IMR-90 (cell line): ENCODE measurements at regions not wholly inside any gene's neighbourhood (a gene's known extent, or its start where the extent isn't known, plus 50 kb on each side); places are given as distances from the start of the nearest gene placed in this dataset.

Experiments
- ATAC-seq: fragments of 200-7000 bp; cut with Tn5 transposase; 2 replicates; pipeline ENCODE4 v1.9.1; 2020; ENCODE audit warnings: low read depth, mild to moderate bottlenecking, moderate library complexity
- BruUV-seq: library from RNA; stranded (reverse); fragments of 400-500 nt; replicated peaks from 2 replicates; lab custom pipeline; 2021; lab: Mats Ljungman, UMichigan
- CTCF ChIA-PET: fragments of 300-600 bp; formaldehyde crosslinking; extraction: SDS; loops from one replicate; lab custom pipeline; 2021; ENCODE audit warnings: antibody characterized with exemption; lab: Yijun Ruan, JAX
- POLR2A ChIA-PET: fragments of 300-600 bp; sonication (Branson Sonifier 250); formaldehyde crosslinking; loops from one replicate; lab custom pipeline; 2022; ENCODE audit warnings: antibody characterized with exemption; ENCODE audit not compliant: unreplicated experiment; lab: Charles Lee
- DNase-seq: peaks from one replicate; pipeline ENCODE4 v3.0.0; 2013
- H2AFZ ChIP-seq: replicated peaks from 2 replicates; pipeline ENCODE3; 2013; ENCODE audit warnings: low read length, mild to moderate bottlenecking; ENCODE audit not compliant: poor library complexity
- H2AK5ac ChIP-seq: 2 replicates; pipeline ENCODE4 v1.6.1; 2013; ENCODE audit warnings: low read depth, low read length, inconsistent platforms
- H2AK9ac ChIP-seq: replicated peaks from 2 replicates; pipeline ENCODE3; 2013; ENCODE audit warnings: mild to moderate bottlenecking, low read depth, low read length, moderate library complexity; ENCODE audit not compliant: poor library complexity
- H2BK120ac ChIP-seq: 2 replicates; pipeline ENCODE4 v1.6.1; 2013; ENCODE audit warnings: low read depth, low read length, inconsistent platforms
- H2BK15ac ChIP-seq: 3 replicates; pipeline ENCODE4 v1.6.1; 2013; ENCODE audit warnings: low read depth, low read length, inconsistent platforms
- H2BK20ac ChIP-seq: 2 replicates; pipeline ENCODE4 v1.6.1; 2013; ENCODE audit warnings: low read depth, mild to moderate bottlenecking, inconsistent platforms, low read length, moderate library complexity
- H2BK5ac ChIP-seq: 2 replicates; pipeline ENCODE4 v1.6.1; 2013; ENCODE audit warnings: mild to moderate bottlenecking, low read depth, low read length, inconsistent platforms; ENCODE audit not compliant: poor library complexity, severe bottlenecking
- H3K14ac ChIP-seq: replicated peaks from 2 replicates; pipeline ENCODE4 v1.6.1; 2013; ENCODE audit warnings: low read depth, low read length, inconsistent platforms
- H3K18ac ChIP-seq: 2 replicates; pipeline ENCODE4 v1.6.1; 2013; ENCODE audit warnings: low read depth, low read length, control low read depth
- H3K23ac ChIP-seq: 2 replicates; pipeline ENCODE4 v1.6.1; 2013; ENCODE audit warnings: low read depth, low read length, inconsistent platforms
- H3K27ac ChIP-seq: 2 replicates; pipeline ENCODE4 v1.5.1; 2013; ENCODE audit warnings: mild to moderate bottlenecking, control low read depth, low read length; ENCODE audit not compliant: insufficient read depth
- H3K27me3 ChIP-seq: 2 replicates; pipeline ENCODE4 v1.6.1; 2013; ENCODE audit warnings: low read length; ENCODE audit not compliant: control insufficient read depth, insufficient read depth
- H3K36me3 ChIP-seq: 2 replicates; pipeline ENCODE4 v1.6.1; 2013; ENCODE audit warnings: low read length, mixed read lengths; ENCODE audit not compliant: control insufficient read depth, insufficient read depth
- H3K4ac ChIP-seq: 2 replicates; pipeline ENCODE4 v1.6.1; 2013; ENCODE audit warnings: low read depth, low read length, inconsistent platforms
- H3K4me1 ChIP-seq: 2 replicates; pipeline ENCODE4 v1.6.1; 2013; ENCODE audit warnings: low read length, mixed read lengths; ENCODE audit not compliant: control insufficient read depth, insufficient read depth
- H3K4me2 ChIP-seq: 2 replicates; pipeline ENCODE4 v1.6.1; 2013; ENCODE audit warnings: low read depth, mild to moderate bottlenecking, control low read depth, low read length, moderate library complexity
- H3K4me3 ChIP-seq: 2 replicates; pipeline ENCODE4 v1.5.1; 2013; ENCODE audit warnings: low read depth, mild to moderate bottlenecking, control low read depth, low read length, moderate library complexity; ENCODE audit not compliant: insufficient read depth
- H3K56ac ChIP-seq: 2 replicates; pipeline ENCODE4 v1.6.1; 2013; ENCODE audit warnings: low read length, inconsistent platforms; ENCODE audit not compliant: insufficient read depth; ENCODE audit errors: extremely low read depth
- H3K79me1 ChIP-seq, 2 experiments: 2 replicates each; pipeline ENCODE4 v1.6.1; 2013; ENCODE audit warnings: low read length in 2 of 2, inconsistent platforms in 1 of 2, low read depth in 1 of 2
- H3K9ac ChIP-seq: 2 replicates; pipeline ENCODE4 v1.6.1; 2013; ENCODE audit warnings: low read depth, low read length, control low read depth
- H3K9me1 ChIP-seq: 2 replicates; pipeline ENCODE4 v1.6.1; 2013; ENCODE audit warnings: low read length, inconsistent platforms; ENCODE audit not compliant: insufficient read depth
- H3K9me3 ChIP-seq: 2 replicates; pipeline ENCODE4 v1.6.1; 2013; ENCODE audit warnings: low read length; ENCODE audit not compliant: control insufficient read depth, insufficient read depth
- H4K20me1 ChIP-seq: 2 replicates; pipeline ENCODE4 v1.6.1; 2013; ENCODE audit warnings: low read length, inconsistent platforms; ENCODE audit not compliant: insufficient read depth
- H4K5ac ChIP-seq: 2 replicates; pipeline ENCODE4 v1.6.1; 2013; ENCODE audit warnings: mild to moderate bottlenecking, low read depth, low read length, control low read depth
- H4K8ac ChIP-seq, 2 experiments: 2 replicates each; pipeline ENCODE4 v1.6.1; 2013; ENCODE audit warnings: low read depth in 2 of 2, low read length in 2 of 2, control low read depth in 1 of 2, inconsistent platforms in 1 of 2
- H4K91ac ChIP-seq: 2 replicates; pipeline ENCODE4 v1.6.1; 2013; ENCODE audit warnings: low read depth, low read length, inconsistent platforms; ENCODE audit not compliant: insufficient read depth
- CTCF ChIP-seq: conservative IDR thresholded peaks from 2 replicates; pipeline ENCODE4 v1.5.1; 2012; ENCODE audit warnings: mild to moderate bottlenecking, low read depth, low read length, improper control_type of control experiment
- NFE2L2 ChIP-seq: fragments of 150-350 bp; IDR thresholded peaks from 2 replicates; pipeline ENCODE4 v1.6.1; 2016; ENCODE audit warnings: low read depth, mild to moderate bottlenecking, low read length
- RAD21 ChIP-seq: IDR thresholded peaks from 2 replicates; pipeline ENCODE4 v1.6.1; 2012; ENCODE audit warnings: low read length, improper control_type of control experiment
- RFX5 ChIP-seq: IDR thresholded peaks from 2 replicates; pipeline ENCODE4 v1.8.0; 2012; ENCODE audit warnings: low read depth, mild to moderate bottlenecking, low read length, moderate library complexity
- USF2 ChIP-seq: fragments of 150-350 bp; IDR thresholded peaks from 2 replicates; pipeline ENCODE4 v1.6.1; 2017; ENCODE audit warnings: mild to moderate bottlenecking, antibody characterized with exemption, low read length, low read depth
- WGBS, 2 experiments: methylation state at CpG; one replicate each; pipeline versions ENCODE4 v1.1.5 to v1.1.7; 2013; ENCODE audit warnings: missing lambda C conversion rate in 2 of 2; ENCODE audit not compliant: insufficient read length in 1 of 2; ENCODE audit errors: extremely low coverage in 2 of 2; 5-methylcytosine and 5-hydroxymethylcytosine counted together
- dilution Hi-C: fragments of 300-500 bp; cut with HindIII; formaldehyde crosslinking; loops from one replicate; pipeline ENCODE4 v1.14.3; 2018; ENCODE audit warnings: low sequenced_read_pairs; ENCODE audit not compliant: unreplicated experiment
- in situ Hi-C: fragments of 300-500 bp; cut with MboI; formaldehyde crosslinking; loops from 3 replicates; pipeline ENCODE4 v1.14.3; 2019; ENCODE audit warnings: low sequenced_read_pairs, inconsistent platforms, mixed read lengths
- intact Hi-C: fragments of 100-400 bp; cut with micrococcal nuclease; formaldehyde crosslinking; loops from 2 replicates; pipeline ENCODE4 v1.10.0; 2022
- TF ChIP-seq, protein P1 (sequence below): fragments of 150-350 bp; IDR thresholded peaks from 2 replicates; pipeline ENCODE4 v1.6.1; 2016; ENCODE audit warnings: low read depth, mild to moderate bottlenecking, low read length, moderate library complexity, borderline replicate concordance

DNA sequence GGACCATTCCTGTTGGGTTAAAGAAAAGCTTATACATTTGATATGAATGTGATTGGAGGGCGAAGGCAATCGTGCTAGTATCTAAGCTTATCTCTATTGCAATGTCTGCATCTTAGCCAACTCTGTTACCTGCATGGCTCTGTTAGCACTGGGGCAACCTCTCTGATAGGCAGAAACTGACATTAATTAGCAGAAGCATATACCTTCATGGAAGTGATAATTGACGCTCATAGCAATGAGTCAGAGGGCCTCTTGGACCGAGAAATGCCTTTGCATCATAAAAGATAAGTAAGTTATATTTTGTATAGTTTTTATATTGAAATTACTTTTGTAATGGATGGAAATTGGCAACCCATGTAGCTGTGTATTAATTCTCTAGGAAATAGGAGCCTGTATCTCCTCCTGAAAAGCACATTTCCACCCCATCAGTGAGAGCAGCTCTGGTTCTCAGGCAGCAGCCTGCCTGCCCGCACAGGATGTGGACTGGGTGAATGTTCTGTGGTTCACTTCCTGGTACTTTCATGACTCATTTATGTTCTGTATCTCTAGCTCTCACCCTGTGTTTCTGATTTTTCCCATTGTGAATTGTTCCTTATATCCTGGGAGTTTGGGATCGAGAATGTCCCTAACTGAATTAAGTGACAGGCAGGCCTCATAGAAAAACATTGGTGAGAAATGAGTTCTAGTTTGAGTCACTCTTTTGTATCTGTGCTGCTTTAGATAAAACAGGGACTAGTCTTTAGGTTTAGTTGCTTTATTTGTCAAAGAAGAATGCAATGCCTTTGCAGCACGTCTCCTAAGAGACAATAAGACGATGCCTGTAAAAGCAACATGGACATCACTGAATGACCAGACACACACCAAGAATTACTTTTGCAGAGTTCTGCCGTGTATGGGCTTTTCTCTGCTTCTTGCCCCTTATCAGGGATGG is 344.9 kb downstream of the DCDC2C start:
- H3K9me3 ChIP-seq = peaks cover 24% of the 10 kb centered on the region
- H2BK5ac ChIP-seq = no peak overlapping the region
- H3K9me1 ChIP-seq = no peaks in the 10 kb centered on the region
- H3K27me3 ChIP-seq = no peaks in the 10 kb centered on the region
- ATAC-seq (no peak), DNase-seq (no peak)
- no peak overlapping the region for H3K9ac ChIP-seq
- no peaks in the 10 kb centered on the region for H3K4me1 ChIP-seq
- no peaks in the 10 kb centered on the region for H3K79me1 ChIP-seq
- H3K14ac ChIP-seq = no peak overlapping the region
- H3K23ac ChIP-seq = no peak overlapping the region
- in situ Hi-C loops = no loop called here
- no peak overlapping the region for H3K4me3 ChIP-seq
- H4K91ac ChIP-seq = no peak overlapping the region
- no peaks in the 10 kb centered on the region for H3K36me3 ChIP-seq
- no peak overlapping the region for H2AK9ac ChIP-seq
- no peak overlapping the region for H3K4ac ChIP-seq
- H2BK120ac ChIP-seq = no peak overlapping the region
- H2BK20ac ChIP-seq = no peak overlapping the region
- H2AFZ ChIP-seq = no peak overlapping the region
- WGBS, 2 experiments = no CpG with 5 or more reads among the region's 9 CpGs
- ChIA-PET CTCF (no interaction called here), POLR2A (no interaction called here)
- H3K27ac ChIP-seq = no peak overlapping the region
- dilution Hi-C loops = no loop called here
- no peak overlapping the region for H4K8ac ChIP-seq
- no peaks in the 10 kb centered on the region for H4K20me1 ChIP-seq
- no TSS peak for BruUV-seq
- H2BK15ac ChIP-seq = no peak overlapping the region
- no peak overlapping the region for H3K56ac ChIP-seq
- H2AK5ac ChIP-seq = no peak overlapping the region
- no peak overlapping the region for H3K18ac ChIP-seq
- intact Hi-C loops = no loop called here
- TF ChIP-seq CTCF (no peak), RFX5 (no peak), USF2 (no peak), NFE2L2 (no peak), RAD21 (no peak)
- TF ChIP-seq, protein P1, sequence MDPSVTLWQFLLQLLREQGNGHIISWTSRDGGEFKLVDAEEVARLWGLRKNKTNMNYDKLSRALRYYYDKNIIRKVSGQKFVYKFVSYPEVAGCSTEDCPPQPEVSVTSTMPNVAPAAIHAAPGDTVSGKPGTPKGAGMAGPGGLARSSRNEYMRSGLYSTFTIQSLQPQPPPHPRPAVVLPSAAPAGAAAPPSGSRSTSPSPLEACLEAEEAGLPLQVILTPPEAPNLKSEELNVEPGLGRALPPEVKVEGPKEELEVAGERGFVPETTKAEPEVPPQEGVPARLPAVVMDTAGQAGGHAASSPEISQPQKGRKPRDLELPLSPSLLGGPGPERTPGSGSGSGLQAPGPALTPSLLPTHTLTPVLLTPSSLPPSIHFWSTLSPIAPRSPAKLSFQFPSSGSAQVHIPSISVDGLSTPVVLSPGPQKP = no peak
- H3K4me2 ChIP-seq = no peak overlapping the region
- H4K5ac ChIP-seq = no peak overlapping the region
